DMS 273 (cell line): ENCODE measurements at regions not wholly inside any gene's neighbourhood (a gene's known extent, or its start where the extent isn't known, plus 50 kb on each side); places are given as distances from the start of the nearest gene placed in this dataset.

Experiments used
- DNase-seq: peaks from one replicate; lab custom pipeline; 2025; ENCODE audit not compliant: unreplicated experiment; lab: John Stamatoyannopoulos, UW

DNA sequence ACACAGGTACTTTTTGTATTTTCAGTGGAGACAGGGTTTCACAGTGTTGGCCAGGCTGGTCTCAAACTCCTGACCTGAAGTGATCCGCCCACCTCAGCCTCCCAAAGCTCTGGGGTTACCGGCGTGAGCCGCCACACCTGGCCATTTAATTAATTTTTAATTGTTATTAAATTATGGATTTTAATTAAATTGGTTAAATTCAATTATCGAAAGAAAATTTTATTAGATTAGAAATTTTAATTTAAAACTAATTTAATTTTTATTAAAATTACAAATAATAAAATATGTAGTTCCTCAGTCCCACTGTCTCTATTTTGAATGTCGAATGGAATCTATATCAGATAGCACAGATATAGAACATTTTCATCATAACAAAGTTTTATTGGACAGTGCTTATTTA is 416.5 kb downstream of the GABRG2 start:
- DNase-seq = no peak

DNA sequence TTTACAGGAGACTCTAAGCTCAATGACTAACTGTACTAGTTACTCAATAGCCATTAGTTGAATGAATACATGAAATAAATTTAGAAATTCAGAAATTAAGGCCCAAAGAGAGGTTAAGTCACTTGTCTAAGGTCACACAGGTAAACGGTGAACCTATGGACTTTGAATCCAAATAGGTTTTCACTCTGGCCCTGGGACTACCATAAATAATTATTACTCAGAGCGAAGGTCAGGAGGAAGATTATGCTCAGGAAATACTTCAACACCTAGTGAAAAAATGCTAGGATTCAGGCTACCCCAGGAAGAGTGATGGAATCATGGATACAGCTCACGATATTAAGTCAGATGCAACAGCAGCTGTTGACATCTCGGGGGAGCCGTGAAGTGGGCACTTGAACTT is 417.4 kb downstream of the GABRG2 start:
- no peak for DNase-seq

DNA sequence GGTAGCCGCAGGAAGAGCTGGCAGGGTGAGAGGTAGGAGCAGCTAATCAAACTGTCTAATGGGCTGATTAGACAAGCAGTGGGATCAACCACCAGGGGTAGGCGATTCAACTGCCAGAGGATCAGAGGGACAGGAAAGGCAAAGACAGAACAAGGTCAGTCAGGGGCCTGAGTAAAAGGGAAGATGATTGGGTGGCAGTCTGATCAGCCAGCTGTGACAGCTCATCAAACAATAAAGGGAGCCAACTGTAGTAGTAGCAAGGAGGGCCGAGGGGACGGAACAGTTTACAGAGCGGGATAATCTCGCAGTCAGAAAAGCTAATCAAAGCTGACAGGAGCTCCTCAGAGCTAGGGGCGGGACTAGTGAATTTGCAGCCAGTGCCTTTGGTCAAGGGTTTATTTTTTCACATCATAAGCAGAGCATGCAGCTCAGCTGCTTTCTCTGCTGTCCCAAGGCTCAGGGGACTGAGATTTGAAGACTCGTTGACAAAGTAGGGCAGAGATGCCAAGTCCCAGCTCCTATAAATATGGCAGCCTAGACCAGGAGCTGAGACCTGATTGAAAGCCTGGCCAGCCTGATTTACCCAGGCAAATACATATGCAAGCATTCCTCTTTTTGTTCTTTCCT is 418.2 kb downstream of the GABRG2 start:
- no peak for DNase-seq

DNA sequence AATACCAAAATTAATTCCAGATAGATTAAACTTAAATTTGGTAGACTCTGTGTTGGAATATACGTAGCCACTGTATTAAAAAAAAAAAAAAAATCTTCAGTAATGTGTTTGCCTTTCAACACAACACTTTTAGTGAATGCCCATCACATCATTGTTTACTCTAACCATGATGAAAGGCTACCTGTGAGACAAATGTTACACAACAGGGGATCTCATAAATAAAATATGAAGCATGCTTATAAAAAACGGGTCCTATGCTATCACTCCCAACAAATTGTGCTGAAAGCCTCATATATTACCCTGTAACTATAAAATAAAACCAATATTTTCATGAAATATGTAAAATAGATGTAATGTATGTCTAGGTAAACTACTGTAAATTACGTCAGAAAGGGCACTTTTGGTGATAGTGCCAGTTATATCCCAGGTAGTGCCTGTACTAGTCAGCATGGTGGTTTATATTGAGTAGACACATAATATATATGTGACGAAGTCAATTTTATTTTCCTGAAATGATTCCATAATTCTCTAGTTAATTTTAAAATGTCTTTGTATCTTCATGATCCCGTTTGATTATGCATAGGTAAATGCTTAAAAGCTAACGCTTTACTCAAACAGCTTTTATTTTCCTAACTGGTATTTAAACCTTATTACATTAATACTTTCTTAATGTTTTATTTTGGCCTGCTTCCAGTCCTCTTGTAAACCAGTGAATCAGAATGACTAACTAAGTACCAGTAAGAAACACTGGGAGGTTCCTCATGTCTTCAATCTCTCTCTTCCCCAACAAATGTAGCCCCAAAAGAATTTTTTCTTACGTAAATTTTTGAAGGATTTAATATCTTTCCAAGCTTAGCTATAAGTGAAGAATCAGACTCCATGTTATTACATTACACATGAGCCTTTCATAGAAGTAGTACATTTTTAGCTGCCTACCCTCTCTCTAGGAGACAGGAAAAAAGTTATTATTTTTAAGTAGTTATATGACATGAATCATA is 420.3 kb downstream of the GABRG2 start:
- no peak for DNase-seq

GRCh38 chr5:162496100-162496808 is 428.7 kb downstream of the GABRG2 start:
- no peak for DNase-seq

DNA sequence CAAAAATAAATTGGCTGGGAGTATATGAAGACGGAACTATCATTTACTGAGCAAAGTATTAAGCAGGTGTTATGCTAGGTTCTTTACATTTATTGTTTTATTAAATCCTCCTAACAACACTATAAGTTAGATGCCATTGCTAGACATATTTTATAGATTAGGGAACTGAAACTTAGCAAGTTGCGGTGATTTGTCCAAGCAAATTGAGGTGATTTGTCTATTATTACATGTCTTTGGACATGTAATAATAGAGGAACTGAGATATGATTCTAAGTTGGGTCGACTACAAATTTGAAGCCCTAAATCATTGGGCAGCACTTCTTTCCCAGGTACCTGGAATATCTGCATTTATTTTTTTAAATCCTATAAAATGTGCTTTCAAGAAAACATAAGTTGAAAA is 429.9 kb downstream of the GABRG2 start:
- DNase-seq = no peak

- DNase-seq = no peak
Measured at GRCh38 chr5:162502780-162503179, 435.2 kb downstream of the GABRG2 start.

- DNase-seq = no peak
Measured at GRCh38 chr5:162503796-162504195, 436.2 kb downstream of the GABRG2 start.

DNA sequence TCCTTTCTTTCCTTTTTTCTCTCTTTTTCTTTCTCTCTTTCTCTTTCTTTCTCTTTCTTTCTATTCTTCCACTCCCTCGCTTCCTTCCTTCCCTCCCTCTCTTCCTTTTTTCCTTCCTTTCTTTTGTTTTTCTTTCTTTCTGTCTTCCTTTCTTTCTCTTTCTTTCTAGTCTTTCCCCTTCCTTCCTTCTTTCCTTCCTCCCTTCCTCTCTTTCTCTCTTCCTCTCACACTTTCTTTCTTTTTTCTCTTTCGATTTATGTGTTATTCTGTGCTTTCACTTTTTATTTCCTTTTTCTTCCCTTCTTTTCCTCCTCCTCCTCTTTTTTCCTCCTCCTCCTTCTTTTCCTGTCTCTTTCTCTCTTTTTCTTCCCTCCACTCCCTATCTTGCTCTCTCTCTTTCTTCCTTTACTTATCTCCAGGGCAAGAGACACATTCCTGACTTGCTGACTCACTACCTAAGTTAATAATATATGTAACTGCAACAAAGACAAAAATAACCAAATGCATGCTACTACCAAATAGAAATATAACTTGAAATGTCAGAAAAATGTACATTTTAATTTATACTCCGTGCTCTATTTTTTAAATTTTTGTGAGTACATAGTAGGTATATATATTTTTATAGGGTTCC is 445.5 kb downstream of the GABRG2 start:
- DNase-seq = no peak

DNA sequence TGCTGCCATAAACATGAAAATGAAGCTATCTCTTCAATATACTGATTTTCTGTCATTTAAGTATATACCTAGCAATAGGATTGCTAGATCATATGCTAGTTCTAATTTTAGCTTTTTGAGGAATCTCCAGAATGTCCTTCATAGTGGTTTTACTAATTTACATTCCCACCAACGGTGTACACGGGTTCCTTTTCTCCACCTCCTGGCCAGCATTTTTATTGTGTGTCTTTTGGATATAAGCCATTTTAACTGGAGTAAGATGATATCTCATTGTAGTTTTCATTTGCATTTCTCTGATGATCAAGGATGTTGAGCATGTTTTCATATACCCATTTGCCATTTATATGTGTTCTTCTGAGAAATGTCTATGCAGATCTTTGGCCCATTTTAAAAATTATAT is 446.5 kb downstream of the GABRG2 start:
- no peak for DNase-seq

- no peak for DNase-seq
Measured at GRCh38 chr5:162520878-162521277, 453.3 kb downstream of the GABRG2 start.

DNA sequence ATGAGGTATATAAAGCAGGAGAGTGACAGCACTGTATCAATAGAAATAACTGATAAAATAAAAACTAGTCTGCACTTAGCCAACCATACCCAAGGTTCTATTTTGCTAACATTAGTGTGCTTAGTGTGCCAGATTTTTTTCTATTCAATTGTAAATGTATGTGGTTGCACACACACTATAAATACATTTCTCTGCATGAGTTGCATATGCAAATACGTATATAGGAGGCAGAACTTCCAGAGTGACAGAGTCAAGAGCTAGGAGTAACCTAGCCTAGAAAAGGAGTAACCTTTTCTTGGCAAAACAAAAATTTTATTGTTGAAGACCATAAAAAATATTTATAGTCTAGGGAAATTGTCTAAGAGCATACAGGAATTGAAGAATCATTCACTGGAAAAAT is 461.6 kb downstream of the GABRG2 start:
- no peak for DNase-seq

DNA sequence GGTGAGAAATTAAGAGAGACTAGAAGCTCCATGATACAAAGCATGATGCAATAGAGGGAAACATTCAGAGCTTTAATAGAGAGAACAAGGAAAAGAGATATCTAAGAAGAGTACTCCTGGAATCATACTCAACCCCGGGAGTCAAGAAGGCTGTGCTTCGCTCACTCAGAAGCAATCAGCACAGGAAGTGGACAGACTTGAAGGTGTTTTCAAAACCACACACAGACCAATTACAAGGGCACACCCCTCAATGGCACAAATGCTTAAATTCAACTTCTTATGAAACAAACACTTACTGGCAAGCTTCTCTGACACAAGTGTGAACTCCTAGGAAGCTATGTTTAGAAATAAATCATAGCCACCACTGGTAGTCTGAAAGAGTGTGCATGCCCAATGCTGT is 462.3 kb downstream of the GABRG2 start:
- DNase-seq = no peak

DNA sequence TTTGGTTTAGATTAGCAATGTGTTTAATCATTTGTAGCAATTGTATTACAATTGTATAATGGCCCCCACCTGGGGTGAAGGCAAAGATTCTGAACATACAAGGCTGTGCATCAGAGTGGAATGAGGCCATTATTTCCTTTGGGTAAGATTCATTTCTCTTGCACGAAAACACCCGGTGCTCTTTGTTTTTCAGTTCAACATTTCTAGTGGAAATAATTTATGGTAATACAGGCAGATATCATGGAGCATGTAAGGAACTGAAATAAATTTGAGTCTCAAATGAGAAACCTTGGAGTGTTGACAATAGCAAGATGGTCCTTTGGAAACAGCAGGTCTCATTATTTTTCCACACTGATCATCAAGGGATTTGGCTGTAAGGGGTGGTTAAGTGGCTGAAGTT is 475.9 kb downstream of the GABRG2 start:
- DNase-seq = no peak

- DNase-seq = no peak
Measured at GRCh38 chr5:162544905-162545304, 477.3 kb downstream of the GABRG2 start.

DNA sequence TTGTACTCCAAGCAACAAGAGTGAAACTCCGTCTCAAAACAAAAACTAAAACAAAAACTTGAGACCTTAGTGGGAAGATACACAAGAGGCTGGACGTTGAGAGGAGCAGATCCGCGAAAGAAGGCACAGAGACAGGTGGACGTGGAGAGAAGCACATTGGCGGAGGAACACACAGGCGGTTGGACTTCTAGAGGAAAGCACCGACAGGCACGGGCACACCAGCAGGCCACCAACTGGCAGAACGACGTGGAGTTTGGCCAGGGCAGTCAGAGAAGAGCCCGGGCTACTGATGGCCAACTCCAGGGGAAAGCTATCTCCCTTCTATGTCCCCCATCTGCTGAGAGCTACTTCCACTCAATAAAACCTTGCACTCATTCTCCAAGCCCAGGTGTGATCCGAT is 482.7 kb downstream of the GABRG2 start:
- DNase-seq = no peak

- DNase-seq = no peak
Measured at GRCh38 chr5:162558120-162558519, 490.5 kb downstream of the GABRG2 start.

DNA sequence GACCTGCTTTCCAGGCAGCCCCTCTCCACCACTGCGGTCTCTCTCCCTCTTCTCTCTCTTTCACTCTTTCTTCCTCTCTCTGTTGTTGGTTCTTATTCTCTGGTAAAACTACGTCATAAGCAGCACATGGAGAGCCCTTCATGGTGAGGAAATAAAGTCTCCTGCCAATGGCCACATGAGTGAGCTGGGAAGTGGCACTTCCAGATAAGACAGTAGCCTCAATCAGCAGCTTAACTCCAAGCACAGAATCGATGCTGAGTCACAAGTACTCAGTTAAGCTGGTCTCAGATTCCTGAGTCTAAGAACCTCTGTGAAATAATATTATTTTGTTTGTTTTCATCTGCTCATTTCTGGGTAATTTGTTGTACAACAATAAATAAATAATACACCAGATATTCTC is 500.1 kb downstream of the GABRG2 start:
- no peak for DNase-seq

DNA sequence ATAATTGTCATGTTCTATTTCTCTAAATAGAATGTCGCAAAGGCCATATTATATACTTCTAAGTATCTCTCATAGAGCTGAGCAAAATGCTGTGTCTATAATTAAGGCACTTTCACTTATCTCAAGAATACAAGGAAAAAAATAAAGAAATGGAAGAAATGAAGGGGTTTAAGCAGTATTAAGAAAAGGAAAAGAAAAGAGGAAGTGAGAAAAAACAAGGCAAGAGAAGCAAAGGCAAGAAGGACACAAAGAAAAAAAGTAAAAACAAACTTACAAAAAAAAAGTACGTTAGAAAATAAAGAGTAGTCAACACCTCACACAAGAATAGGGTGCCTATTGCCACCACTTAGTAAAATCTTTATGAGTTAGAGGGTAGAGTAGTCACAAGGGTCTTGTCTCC is 506.2 kb downstream of the GABRG2 start:
- DNase-seq = no peak

DNA sequence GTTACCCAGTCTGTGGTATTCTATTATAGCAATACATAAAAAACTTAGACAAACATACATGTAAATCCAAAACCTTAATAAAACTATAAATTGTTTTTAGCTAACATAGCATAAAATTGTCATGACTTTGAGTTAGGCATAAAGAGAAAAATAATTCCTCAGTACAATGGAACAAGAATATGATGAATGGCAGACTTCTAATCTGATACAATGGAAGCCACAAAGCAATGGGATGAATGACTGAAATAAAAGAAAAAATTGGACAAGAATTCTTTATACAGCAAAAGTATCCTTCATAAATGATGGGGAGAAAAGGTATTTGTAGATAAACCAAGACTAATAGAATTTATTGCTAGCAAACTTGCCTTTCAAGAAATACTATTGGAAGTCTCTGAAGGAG is 524.2 kb downstream of the GABRG2 start:
- DNase-seq = no peak

GRCh38 chr5:162593881-162594280 is 526.3 kb downstream of the GABRG2 start:
- DNase-seq = peak; percentile 22
